ENCODE measurements at regions not wholly inside any gene's neighbourhood (a gene's known extent, or its start where the extent isn't known, plus 50 kb on each side); places are given as distances from the start of the nearest gene placed in this dataset.

GRCh38 chr16:87196231-87196630, 121.0 kb downstream of the C16orf95 start:
- TF ChIP-seq EZH2 (IDR thresholded peaks at IDR 0.05; ENCODE audit: borderline replicate concordance) (no peak), CTCF (IDR thresholded peaks at IDR 0.05; ENCODE audit: poor library complexity) (no peak), EZH2phosphoT487 (IDR thresholded peaks at IDR 0.05; ENCODE audit: low read depth, severe bottlenecking, unreplicated experiment) (no peak)

All from hepatocyte (in vitro differentiated cells).